Omental fat pad (tissue), 3 donors: ENCODE measurements at regions not wholly inside any gene's neighbourhood (a gene's known extent, or its start where the extent isn't known, plus 50 kb on each side); places are given as distances from the start of the nearest gene placed in this dataset. TPM values are rescaled to one million over a fixed set of nuclear protein-coding genes. Genes with fewer than 3 reads are reported as not detected.

Experiments
- ATAC-seq: fragments of 150-250 bp; one replicate; pipeline ENCODE4 v1.9.1; 2016; ENCODE audit warnings: mild to moderate bottlenecking, moderate library complexity; ENCODE audit not compliant: low FRiP score
- DNase-seq: peaks from one replicate; pipeline ENCODE4 v3.0.0-alpha.2; 2019; ENCODE audit warnings: low spot score
- small RNA-seq: library from RNA; depleted of rRNA; stranded (forward); fragments of <200 nt; gene quantifications from one replicate; pipeline ENCODE3, GENCODE V24; 2016
- TF ChIP-seq, protein P1 (sequence below), 3 donors: fragments of 450-650 bp; IDR thresholded peaks; one replicate each; pipeline ENCODE4 v1.5.1; 2016 to 2017; ENCODE audit warnings: antibody characterized with exemption in 3 of 3, mild to moderate bottlenecking in 3 of 3, moderate library complexity in 2 of 3

- ATAC-seq (no peak), DNase-seq (no peak)
- TF ChIP-seq, protein P1, sequence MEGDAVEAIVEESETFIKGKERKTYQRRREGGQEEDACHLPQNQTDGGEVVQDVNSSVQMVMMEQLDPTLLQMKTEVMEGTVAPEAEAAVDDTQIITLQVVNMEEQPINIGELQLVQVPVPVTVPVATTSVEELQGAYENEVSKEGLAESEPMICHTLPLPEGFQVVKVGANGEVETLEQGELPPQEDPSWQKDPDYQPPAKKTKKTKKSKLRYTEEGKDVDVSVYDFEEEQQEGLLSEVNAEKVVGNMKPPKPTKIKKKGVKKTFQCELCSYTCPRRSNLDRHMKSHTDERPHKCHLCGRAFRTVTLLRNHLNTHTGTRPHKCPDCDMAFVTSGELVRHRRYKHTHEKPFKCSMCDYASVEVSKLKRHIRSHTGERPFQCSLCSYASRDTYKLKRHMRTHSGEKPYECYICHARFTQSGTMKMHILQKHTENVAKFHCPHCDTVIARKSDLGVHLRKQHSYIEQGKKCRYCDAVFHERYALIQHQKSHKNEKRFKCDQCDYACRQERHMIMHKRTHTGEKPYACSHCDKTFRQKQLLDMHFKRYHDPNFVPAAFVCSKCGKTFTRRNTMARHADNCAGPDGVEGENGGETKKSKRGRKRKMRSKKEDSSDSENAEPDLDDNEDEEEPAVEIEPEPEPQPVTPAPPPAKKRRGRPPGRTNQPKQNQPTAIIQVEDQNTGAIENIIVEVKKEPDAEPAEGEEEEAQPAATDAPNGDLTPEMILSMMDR (IDR thresholded peaks at IDR 0.05): no peak
Observed at GRCh38 chr19:57058871-57059270, 60.9 kb upstream of the USP29 start.

- DNase-seq: no peak
- TF ChIP-seq, protein P1 (IDR thresholded peaks at IDR 0.05): no peak
Observed at GRCh38 chr19:57063070-57063469, 56.7 kb upstream of the USP29 start.

DNA sequence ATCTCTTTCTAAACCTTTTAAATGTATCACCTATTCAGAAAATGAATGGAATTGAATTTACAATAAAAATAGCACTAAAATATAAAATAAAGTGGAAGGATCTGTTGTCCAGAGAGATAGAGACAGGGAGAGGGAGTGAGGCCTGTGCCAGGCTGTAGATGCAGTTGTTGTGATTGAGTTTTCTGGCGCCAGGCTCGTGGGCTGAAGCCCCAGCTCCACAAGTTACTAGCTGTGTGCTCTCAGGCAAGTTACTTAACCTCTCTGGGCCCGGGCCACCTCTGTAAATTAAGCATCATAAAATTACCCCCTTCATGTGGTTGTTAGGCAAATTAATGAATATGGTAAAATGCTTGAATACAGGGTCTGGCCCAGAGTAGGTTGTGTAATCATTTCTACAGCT lies 52.3 kb upstream of the USP29 start:
- DNase-seq (no peak), ATAC-seq (no peak)
- TF ChIP-seq, protein P1 (IDR thresholded peaks at IDR 0.05): no peak

More at GRCh38 chr19:57063070-57063469, 56.7 kb upstream of the USP29 start:
- no peak for ATAC-seq

DNA sequence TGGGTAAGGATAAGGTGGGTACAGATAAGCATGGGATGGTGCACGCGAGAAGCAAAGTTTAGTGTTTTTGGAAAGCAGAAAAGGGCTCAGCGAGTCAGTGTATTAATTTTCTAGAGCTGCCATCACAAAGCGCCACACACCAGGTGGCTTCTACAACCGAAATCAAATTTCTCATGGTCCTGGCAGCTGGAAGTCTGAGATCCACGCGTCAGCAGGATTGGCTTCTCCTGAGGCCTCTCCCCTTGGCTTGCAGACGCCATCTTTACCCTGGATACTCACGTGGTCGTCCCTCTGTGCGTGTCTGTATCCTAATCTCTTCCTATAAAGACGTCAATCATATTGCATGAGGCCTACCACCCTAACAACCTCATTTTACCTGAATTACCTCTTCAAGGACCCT lies 51.5 kb upstream of the USP29 start:
- ATAC-seq: no peak
- DNase-seq: no peak
- TF ChIP-seq, protein P1 (IDR thresholded peaks at IDR 0.05): no peak

DNA sequence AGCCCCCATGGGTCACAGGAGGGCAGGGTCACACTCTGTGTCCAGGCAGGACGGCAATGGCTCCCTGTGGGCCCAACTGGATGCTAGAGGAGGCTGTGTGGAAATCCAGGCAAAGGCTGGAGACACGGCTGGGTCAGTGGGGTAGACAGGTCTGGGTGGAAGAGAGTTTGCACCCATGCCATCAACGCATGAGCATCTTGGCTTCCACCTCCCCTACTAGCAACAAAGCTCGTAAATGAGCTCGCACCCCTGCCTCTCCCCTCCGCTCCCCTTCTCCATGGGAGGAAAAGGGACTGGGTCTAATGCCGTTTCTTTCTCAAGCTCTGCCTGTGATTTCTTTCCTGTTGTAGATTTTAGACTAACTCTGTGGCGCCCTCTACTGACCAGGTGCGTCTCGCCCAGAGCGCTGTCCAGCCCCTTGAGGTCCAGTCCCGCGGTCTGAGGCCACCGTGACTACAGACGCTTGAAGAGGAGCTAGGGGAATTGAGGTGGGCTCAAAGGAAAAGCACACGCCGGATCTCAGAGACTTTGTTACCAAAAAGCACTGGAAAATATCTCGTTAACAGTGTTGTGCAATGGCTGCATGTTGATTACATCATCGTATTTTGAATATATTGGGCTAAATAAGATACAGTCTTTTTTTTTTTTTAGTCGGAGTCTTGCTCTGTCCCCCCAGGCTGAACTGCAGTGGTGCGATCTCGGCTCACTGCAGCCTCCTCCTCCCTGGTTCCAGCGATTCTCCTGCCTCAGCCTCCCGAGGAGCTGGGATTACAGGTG lies 50.7 kb upstream of the USP29 start:
- peak; percentile 44 for ATAC-seq
- TF ChIP-seq, protein P1 (IDR thresholded peaks at IDR 0.05): no peak
- peak; percentile 36 for DNase-seq

Small RNA genes in the stretch of these regions (small RNA-seq; reads per million reads assigned to genes)
- not detected for gene AC044792.1
